DOHH2 (cell line): ENCODE measurements at regions not wholly inside any gene's neighbourhood (a gene's known extent, or its start where the extent isn't known, plus 50 kb on each side); places are given as distances from the start of the nearest gene placed in this dataset.

Experiments
- EZH2phosphoT487 ChIP-seq: fragments of 200-600 bp; sonication (generic); IDR thresholded peaks from 2 replicates; pipeline ENCODE4 v1.6.1; 2017; ENCODE audit warnings: borderline replicate concordance, mild to moderate bottlenecking, antibody characterized with exemption, low read length, moderate library complexity, mixed read lengths
- TF ChIP-seq, protein P1 (sequence below): fragments of 200-600 bp; sonication (generic); IDR thresholded peaks from one replicate; pipeline ENCODE4 v1.5.1; 2014; ENCODE audit warnings: antibody characterized with exemption, mild to moderate bottlenecking, low read depth, low read length; ENCODE audit not compliant: poor library complexity, severe bottlenecking

DNA sequence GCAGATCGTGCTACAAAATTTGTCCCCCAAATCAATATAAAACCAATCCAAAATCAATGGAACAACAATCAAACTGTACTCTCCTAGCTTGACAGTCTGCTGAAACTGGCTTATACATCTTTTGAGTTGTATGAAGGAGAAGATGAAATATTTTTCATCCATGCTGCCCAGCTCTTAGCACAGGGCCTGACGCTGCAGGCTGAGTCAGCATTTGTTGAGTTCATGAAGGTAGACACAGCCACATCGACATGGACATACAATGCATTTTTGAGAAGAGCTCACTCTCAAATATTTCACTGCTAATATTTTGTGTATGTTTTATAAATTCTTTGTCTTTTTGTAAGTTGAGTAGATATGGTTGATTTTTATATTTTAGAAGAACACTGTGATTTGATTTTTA is 327.3 kb downstream of the OTOL1 start:
- TF ChIP-seq, protein P1, sequence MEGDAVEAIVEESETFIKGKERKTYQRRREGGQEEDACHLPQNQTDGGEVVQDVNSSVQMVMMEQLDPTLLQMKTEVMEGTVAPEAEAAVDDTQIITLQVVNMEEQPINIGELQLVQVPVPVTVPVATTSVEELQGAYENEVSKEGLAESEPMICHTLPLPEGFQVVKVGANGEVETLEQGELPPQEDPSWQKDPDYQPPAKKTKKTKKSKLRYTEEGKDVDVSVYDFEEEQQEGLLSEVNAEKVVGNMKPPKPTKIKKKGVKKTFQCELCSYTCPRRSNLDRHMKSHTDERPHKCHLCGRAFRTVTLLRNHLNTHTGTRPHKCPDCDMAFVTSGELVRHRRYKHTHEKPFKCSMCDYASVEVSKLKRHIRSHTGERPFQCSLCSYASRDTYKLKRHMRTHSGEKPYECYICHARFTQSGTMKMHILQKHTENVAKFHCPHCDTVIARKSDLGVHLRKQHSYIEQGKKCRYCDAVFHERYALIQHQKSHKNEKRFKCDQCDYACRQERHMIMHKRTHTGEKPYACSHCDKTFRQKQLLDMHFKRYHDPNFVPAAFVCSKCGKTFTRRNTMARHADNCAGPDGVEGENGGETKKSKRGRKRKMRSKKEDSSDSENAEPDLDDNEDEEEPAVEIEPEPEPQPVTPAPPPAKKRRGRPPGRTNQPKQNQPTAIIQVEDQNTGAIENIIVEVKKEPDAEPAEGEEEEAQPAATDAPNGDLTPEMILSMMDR: no peak
- TF ChIP-seq EZH2phosphoT487: no peak
